Activated CD8-positive, alpha-beta memory T cell treated with anti-CD3 and anti-CD28 coated beads, Interleukin-2, amount 50 U/mL, for 4 hours (primary cell): ENCODE measurements at regions not wholly inside any gene's neighbourhood (a gene's known extent, or its start where the extent isn't known, plus 50 kb on each side); places are given as distances from the start of the nearest gene placed in this dataset.
"Not testable (repeated sequence)": the region's sequence is repeated elsewhere in the genome, so short reads cannot be mapped to it uniquely, and the experiment has no call there.

Experiments
- DNase-seq: peaks from one replicate; pipeline ENCODE4 v3.0.0-alpha.2; 2020

DNA sequence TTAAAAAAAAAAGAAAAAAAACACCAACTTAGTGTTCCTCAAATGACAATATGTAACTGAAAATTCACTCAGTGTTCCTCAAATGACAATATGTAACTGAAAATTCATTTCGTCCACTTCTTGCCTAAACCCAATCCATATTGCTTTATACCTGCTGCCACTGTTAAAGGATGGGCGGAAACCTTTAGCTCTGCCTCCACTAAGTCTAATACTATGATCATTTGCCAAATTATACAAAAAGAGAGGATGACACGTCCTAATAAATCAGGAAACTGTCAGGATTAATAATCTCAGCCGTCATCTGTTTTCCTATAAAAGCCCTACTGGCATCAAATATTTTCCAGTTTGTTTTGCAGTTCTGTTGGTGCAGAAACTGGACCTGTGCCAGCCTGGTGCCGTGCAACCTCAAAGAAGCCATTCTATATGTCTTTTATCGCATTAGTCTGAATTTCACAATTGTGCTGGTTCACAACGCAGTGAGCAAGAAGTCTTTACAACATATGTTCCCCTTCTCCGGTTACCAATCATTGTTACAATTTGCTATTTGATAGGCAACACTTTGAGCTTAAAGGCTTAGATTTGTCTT is 160.4 kb upstream of the KCNH8 start:
- DNase-seq, result no peak

DNA sequence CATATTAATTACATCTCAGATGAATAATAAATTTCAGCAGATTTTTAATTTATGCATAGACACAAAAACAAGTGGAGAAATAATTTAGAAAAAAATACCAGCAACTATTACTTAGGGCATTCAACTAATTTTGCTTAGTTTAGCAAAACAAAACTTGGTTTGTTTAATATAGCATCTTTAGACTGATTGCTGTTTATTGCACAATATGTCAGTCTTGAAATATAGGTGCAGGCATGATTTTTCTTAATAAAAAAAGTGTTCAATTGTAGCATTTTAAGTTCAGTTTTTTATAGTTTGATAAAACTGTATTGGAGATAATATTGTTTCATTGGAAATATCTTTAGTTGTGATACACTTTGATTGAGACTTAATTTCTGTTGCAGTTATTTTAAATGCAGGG is 161.2 kb upstream of the KCNH8 start:
- DNase-seq, result no peak

DNA sequence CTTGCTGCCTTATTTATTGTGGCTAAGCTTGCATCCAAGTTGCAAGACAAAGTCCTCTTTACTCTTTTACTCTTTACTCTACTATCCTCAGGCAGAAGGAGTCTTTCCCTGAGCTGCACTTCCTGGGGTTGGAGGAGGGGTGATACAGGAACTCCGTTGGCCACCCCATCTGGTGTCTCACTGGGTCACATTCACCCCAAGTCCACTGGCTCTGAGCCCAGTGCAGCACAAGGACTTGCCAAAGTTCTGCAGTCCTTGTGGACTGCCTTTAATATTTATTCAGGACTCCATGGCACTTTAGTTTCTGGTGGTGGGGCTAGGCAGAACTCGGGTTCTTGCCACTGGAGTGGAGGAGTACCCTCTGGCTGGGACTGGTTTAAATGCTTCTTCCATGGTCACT is 165.4 kb upstream of the KCNH8 start:
- no peak for DNase-seq

DNA sequence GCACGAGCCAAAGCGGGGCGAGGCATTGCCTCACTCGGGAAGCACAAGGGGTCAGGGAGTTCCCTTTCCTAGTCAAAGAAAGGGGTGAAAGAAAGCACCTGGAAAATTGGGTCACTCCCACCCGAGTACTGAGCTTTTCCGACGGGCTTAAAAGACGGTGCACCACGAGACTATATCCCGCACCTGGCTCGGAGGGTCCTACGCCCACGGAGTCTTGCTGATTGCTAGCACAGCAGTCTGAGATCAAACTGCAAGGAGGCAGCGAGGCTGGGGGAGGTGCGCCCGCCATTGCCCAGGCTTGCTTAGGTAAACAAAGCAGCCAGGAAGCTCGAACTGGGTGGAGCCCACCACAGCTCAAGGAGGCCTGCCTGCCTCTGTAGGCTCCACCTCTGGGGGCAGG is 172.2 kb upstream of the KCNH8 start:
- DNase-seq, result not testable (repeated sequence)

DNA sequence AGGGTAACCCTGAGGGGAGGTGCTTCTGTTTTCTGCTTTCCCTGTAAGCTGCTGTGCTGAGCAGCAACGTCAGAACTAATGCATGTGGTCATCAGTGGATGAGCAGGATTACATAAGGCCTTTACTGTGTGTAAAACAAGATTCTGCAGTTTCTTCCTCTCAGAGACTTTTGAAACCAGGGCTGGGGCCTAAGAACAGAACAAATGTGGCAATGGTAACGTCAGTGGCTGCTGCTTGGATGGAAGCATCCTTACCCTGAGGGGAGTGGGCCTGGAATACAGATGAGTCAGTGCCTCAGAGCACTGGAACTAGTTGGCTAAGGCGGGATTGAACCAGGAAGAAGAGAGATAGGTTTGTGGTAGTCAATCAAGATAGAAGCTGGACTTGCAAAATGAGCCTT is 180.2 kb upstream of the KCNH8 start:
- no peak for DNase-seq

DNA sequence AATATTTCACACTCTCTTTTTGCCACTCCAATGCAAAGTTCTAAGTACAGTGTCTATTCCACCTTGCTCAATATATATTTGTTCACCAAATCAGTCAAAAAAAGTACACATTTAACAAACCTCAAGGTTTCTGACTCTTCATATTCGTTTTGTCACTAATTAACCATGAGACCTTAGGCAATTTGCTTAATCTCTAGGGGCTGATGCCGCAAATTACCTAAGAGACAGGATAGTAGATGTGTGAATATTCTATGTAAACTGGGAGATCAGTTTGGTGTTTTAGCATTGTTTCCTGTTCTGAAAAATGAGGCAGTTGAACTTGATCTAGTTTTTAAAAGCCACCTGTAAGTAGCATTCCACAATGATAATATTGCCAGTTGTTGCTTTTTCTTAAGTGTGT is 182.5 kb upstream of the KCNH8 start:
- DNase-seq, result no peak

DNA sequence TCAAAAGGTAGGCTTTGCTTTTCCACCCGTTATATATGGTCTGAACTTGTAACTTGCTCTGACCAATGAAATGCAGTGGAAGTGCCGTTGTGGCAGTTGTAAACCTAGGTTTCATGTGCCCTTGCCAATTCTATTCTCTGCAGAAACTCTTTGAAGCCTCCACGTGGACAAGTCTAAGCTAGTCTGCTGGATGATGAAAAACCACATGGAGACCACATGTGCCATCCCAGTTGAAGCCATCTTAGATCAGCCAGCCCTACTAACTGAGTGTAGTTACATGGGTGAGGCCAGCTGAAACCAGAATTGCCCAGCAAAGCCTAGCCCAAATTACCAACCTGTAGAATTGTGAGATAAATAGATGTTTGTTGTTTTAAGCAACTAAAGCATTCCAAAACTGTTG is 183.7 kb upstream of the KCNH8 start:
- DNase-seq, result no peak

DNA sequence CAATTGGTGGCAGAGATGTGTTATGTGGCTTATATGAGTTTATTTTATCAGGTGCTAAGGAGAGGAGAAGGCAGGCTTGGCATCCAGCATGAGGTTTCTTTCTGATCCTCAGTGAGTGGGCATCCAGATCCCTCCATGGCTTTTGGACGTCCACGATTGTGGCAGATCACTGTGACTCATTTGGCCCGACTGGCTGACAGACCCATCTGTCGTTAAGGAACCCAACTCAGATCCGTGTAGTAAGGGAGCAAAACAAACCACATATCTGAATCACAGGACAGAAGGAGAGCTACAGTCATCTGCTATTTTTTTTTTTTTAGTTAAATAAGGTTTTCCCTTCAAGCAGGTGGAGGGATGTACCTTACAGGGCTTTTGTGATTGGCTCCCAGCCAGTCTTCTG is 197.0 kb upstream of the KCNH8 start:
- DNase-seq, result no peak

DNA sequence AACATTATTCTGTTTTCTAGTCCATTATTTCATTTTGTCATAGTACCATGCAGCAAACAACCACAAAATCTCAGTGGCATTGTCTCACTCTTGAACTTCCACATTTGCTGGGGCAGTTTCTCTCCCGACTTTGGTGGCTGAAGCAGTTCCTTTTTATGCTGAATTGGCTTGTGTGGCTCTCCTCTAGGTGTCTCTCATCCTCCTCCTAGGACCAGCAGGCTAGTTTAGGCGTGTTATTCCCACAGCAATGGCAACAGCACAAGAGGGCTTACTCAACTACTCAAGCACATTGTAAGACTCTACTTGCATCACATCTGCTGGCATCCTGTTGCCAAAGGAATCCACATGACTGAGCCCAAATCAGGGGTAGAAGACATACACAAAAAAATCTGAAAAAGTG is 201.8 kb upstream of the KCNH8 start:
- no peak for DNase-seq

DNA sequence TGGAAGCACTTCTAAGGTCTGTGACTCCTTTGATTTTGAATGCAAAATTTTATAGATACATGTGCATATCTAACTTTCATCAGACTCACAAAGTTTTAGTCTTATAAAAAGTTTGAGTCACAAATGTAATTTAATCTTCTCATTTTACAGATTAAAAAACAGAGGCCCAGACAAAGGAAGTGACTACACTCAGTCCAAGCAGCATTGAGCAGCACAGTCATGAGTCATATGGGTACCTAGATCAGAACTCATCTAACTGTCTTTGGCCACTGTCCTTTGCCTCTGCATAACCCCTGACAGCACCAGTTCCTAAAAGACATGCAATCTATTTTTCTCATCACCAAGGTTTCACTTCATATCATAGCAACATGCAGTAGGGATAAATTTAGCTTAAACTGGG is 210.7 kb upstream of the KCNH8 start:
- DNase-seq, result no peak

DNA sequence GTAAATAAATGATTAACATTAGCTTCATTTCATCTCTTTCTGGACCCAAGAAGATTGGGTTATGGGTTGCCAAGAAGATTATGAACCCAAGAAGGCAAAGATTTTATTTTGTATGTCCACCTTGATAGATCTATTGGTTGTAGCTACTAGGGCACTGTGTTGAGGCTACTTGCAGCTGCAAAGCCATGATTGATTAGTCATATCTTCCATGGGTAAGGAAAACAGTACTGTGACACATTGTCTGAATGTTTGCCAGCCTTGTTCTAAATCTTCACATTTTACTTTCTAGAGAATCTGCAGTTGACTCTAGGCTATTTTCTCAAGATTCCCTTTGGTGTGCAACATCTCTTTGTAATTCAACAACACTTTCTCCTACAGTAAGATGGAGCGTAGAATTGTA is 229.2 kb upstream of the KCNH8 start:
- DNase-seq, result no peak

DNA sequence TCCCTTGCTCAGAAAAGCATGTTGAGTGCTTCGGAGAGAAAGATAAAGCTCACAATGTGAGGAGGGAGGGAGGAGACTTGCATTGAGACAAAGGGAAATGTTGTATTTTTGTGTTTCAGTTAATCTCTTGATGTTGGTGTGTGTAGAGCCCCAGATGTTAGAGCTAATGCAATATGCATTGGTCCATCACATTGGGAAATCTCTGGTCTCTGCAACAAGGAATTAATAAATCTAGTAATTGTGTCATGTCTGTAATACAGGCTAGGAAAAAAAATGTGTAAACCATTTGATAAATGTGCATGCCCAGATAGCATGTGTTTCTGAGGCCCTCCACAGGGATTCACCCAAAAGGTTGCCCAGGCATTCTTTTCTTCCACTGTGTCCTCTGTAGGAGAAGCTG is 230.4 kb upstream of the KCNH8 start:
- DNase-seq, result no peak

DNA sequence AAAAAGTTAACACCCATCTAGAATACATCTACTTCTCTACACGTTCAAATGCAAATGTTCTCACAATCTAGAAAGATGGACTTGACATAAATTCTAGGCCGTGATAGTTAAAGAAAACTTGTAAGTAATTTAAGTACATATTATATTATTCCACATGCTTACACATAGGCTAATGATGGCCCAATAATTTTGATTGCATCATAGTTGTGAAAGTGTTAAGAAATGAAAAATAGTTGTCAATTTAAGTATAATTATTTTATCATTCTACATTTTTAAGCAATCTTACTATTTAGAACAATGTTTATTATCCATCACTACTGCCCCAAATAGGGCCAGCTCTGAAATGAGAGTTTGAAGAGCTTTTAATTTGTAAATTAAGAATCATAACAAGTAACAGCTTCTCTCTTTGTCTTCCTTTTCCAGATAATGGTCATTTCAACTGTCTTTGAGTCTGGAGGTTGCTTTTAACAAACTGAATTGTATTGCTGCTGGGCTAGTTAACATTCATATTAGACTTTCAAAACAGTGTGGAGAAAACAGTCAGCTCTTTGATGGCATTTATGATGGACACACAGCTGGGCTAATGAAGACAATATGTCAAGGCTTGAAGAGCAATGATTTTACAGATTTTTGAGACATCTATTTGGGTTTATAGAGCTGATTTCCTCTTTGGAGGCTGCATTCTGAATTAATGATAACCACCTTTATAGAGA is 246.1 kb upstream of the KCNH8 start:
- no peak for DNase-seq

DNA sequence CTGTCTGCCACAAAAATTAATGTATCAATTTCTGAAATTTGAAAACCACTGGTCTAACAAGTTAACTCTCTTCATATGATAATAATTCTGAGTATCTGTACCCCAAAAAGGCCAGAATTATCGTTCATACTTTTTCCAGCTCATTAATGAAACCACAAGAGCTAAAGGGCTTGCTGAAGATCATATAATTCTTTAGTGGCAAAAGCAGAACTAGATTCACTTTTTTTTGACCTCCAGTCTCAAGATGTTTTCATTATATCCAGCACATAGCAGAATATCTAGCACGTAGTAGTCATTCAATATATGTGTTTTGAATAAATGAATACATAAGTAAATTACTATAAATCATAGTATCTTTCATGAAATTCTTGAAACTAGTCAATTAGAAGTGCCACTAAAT is 246.7 kb upstream of the KCNH8 start:
- no peak for DNase-seq

DNA sequence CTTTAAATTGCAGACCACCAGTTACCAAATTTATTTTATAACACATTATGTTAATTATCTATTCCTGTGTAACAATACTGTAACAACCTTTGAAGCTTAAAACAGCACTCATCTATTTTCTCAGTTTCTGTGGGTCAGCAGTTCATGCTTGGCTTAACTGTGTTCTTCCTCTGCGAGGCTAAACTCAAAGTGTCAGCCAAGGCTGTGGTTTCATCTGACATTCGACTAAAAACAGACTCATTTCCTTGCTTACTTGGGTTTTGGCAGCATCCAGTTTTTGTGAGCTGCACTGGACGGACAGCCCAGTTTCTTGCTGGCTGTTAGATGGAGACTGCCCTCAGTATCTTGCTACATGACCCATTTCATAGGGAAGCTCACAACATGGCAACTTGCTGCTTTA is 247.3 kb upstream of the KCNH8 start:
- DNase-seq, result no peak

DNA sequence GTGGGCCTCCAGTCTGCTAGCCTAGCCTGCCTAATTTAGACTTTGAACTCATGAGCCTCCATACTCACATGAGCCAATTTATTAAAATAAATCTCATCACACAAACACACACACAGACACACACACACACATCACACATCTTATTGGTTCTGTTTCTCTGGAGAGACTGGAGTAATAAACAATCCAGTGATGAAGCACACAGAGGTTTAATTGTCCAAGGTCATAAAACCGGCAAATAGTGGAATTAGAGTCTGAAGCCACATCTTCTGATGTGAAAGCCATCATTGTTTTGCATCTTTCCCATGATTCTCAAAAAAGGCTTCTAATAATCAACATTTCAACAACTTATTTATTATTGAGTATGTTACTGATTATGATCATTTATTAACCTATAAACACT is 249.4 kb upstream of the KCNH8 start:
- DNase-seq, result no peak

DNA sequence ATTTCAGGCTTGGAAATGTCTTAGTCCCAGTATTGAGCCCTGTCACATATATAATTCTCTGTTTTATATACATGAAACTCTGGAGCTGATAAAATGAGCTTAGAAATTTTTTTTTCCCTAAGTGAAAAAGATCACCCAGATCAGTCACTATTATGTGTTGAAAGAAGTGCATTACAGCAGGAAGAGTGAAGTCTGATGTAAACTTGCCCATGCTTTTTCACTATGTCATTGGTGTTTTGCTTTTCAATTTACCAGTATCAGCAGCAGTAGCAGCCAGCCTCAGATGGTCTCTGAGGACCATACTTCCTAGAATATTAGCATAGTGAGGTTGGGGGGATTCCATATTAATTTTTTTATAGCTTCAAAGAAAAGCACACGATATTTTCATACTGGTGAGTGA is 255.6 kb upstream of the KCNH8 start:
- no peak for DNase-seq

DNA sequence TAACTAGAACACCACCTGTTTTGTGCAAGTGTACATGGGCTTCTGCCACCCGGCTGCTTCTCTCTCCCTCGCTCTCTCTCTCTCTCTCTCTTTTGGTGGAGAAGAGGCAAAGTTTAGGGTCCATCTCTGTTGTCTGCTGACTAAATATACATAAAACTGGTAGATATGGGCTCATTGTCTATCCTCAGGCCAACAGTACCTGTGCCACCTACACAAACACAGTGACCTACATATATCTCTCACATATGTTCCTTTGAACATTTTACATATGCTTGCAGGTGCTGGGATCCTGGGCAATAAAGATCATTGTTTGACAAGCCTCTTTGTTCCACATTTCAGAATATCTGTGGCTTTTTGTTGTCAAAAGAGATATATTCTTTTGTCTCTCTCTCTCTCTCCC is 256.3 kb upstream of the KCNH8 start:
- DNase-seq, result no peak

DNA sequence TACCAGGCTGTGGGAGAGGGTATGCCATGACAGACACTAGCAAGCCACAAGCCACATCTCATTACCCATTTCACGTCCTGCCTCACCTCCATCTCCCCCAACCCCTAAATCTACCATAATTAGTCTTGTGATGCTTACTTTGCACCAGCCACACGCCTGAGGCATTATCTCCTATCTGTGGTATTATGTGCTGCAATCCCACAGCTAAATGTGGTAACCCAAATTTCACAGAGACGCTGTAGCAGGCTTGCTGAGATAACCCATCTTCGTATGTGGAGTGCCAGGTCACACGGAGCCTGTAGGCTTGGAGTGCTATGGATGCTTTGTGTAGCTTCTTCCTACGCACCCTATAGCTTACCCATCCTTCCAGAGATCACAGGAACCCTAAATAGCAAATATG is 256.7 kb upstream of the KCNH8 start:
- no peak for DNase-seq

DNA sequence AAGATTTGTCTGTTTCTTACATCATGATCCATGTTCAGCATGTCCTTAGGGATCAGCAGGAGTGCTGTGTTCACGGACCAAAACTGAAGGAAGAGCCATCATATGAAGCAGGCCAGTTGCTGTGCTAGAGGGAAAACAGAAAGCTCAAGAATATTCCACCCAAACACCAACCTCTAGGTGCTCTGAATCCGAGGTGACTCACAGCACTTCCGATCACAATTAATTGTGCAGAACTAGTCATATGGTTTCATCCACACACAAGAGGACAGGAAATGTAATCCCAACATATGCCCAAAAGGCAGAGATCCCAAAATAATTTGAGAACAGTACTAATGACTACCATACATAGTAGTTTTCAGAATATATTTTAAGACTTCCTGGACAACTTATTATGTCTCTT is 257.9 kb upstream of the KCNH8 start:
- DNase-seq, result no peak

DNA sequence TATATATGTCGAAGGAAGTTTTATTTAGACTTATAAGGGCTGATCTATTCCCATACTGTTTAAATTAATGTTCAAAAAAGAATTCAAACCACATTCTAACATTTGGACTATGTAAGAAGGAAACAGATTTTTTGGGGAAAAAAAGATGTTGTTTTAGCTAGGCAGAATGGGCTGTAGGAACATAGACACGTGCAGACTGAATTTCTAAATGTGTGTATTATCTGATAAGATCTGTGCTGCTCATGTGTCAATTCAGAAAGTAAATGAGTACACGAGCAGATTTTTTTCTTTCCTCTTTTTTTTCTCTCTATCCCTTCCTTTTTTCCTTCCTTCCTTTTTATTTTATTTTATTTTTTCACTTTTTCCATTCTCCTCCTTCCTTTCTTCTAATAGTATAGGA is 259.5 kb upstream of the KCNH8 start:
- DNase-seq, result no peak

DNA sequence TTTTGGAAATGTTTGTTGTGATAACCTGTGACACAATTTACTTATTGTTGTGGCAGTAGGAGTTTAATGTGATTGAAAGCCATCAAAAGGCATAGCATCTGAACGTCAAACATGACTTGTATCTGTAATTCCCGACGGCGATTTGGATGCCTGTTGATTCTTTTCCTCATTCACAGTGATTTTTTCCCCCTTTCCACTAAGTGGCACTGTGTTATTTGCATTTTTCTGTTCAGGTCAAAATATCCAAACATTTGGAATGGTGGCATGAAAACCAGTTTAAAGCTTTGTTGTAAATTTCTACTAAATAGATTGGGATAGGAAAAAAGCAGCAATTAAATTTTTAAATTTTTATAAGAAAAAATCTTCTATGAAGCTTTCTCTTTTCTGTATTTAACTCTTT is 259.9 kb upstream of the KCNH8 start:
- no peak for DNase-seq

DNA sequence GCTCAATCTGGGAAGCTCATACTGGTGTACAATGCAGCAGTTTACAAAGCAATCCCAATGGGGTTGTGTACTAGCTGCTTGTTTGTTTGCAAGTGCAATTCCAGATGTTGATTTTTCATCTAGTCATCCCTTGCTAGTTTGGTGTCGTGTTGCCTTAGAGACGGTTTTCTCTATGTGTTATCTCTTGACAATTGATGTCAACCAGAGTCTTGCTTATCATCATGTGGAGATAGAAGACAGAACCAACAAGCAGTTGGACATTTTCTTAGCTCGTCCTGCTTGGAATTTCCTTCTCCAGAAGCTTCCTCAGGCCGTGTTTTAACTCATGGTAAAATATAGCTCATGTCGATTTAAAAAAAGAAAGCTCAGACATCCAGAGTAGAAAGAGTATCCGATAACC is 262.0 kb upstream of the KCNH8 start:
- no peak for DNase-seq

DNA sequence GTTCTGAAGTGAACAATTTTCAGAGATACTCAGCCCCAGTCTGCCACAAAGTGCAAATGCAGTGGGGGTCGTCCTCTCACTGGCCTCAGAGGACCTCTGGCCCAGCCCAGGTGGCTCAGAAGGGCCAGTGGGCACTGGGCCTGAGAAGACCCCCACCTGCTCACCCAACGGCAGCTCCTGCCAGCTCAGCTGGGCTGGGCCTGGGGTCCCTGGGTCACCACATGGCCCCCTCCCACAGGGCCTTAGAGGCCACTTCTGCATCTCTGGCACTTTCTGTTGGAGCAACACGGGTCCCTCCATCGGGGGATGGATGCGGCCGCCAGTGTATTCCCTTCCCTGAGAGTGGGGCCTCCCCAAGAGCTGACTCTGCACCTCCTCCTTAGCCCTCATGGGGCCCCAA is 262.7 kb upstream of the KCNH8 start:
- DNase-seq, result no peak

DNA sequence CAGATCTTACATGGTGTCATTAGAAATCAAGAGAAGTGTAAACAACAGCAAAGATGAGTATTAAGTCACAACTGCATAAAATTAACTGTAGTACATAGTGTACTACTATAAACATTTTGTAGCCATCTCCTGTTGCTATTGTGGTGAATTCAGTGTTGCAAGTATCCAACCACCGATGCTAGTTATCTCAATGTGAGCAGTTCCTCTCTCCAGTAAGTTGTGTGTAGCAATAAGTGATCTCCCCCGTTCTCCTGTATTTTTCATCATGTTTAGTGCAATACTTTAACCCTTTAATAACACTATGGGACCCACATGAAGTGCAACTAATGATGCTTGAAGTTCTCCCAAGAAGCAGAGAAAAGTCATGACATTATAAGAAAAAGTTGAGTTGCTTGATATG is 264.7 kb upstream of the KCNH8 start:
- DNase-seq, result no peak
